Thyroid gland (tissue), 4 donors: ENCODE measurements at regions not wholly inside any gene's neighbourhood (a gene's known extent, or its start where the extent isn't known, plus 50 kb on each side); places are given as distances from the start of the nearest gene placed in this dataset.

Experiments
- DNase-seq, 2 donors: peaks; one replicate each; pipeline ENCODE4 v3.0.0-alpha.2; 2019
- H3K27ac ChIP-seq, 3 donors: fragments of 200-600 bp; sonication (generic); 1 replicate in 2 of 3; 2 replicates in 1 of 3; pipeline ENCODE4 v1.5.1; 2016 to 2019; ENCODE audit warnings: mild to moderate bottlenecking in 1 of 3, moderate library complexity in 1 of 3
- H3K27me3 ChIP-seq: fragments of 200-600 bp; sonication (generic); one replicate; pipeline ENCODE4 v1.5.1; 2019
- H3K36me3 ChIP-seq, 2 donors: fragments of 200-600 bp; sonication (generic); one replicate each; pipeline ENCODE4 v1.5.1; 2016 to 2019
- H3K4me1 ChIP-seq, 2 donors: fragments of 200-600 bp; sonication (generic); one replicate each; pipeline ENCODE4 v1.5.1; 2017 to 2019
- H3K4me3 ChIP-seq, 3 donors: fragments of 200-600 bp; sonication (generic); replicated peaks in 1 of 3; 1 replicate in 2 of 3; 2 replicates in 1 of 3; pipeline ENCODE4 v1.5.1; 2016; ENCODE audit warnings: mild to moderate bottlenecking in 1 of 3
- H3K9me3 ChIP-seq: fragments of 200-600 bp; sonication (generic); one replicate; pipeline ENCODE4 v1.5.1; 2017
- POLR2A ChIP-seq, 2 donors: fragments of 450-650 bp; IDR thresholded peaks; one replicate each; pipeline ENCODE4 v1.6.1; 2017; ENCODE audit warnings: antibody characterized with exemption in 2 of 2, mild to moderate bottlenecking in 2 of 2, moderate library complexity in 1 of 2
- WGBS, 2 donors: methylation state at CpG; one replicate each; pipeline ENCODE4 v1.1.5; 2017; 5-methylcytosine and 5-hydroxymethylcytosine counted together
- intact Hi-C: fragments of 100-400 bp; cut with DNase I; formaldehyde crosslinking; loops from one replicate; pipeline ENCODE4 v1.15.1; 2023
- TF ChIP-seq, protein P1 (sequence below), 6 experiments: fragments of 200-600 bp in 3 of 6; fragments of 450-650 bp in 3 of 6; sonication (generic) in 3 of 6; IDR thresholded peaks; one replicate each; pipeline ENCODE4 v1.5.1; 2016 to 2019; ENCODE audit warnings: antibody characterized with exemption in 6 of 6, mild to moderate bottlenecking in 2 of 6, inconsistent platforms in 1 of 6, moderate library complexity in 1 of 6

DNA sequence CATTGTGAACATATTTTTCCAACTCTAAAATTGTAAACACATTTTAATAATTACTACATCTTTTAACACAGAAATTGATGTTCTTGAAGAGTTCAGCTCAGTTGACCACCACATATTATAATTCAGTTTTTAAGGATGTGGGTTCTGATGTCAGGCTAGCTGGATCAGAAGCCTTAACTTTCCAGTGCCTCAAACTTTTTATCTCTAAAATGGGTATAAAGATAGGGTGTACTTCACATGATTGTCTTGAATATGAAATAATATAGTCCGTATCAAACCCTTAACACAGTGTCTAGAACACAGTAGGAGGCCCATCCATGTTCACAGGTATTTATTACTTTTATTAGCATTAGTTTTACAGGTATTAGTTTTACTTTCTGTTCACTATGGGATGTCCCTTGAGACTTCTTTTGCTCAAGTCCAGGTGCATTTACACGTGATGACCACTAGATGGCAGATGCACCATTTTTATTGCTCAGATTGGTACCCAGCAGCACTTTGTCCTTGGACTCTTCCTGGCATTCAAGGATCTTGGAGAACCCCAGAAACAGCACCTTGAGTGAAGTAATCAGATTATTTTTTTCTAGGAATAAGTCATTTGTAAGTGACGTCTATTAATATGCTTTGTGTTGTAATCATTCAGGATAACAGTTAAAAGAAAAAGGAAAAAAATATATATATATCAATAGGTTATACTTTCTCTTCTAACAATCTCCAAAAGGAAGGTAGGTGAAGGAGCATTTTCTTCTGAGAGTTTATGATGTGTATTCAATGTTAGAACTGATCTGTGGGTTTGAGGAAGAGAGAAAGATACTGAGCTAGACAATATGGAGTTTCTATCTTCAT, 580.2 kb downstream of the ETNK1 start:
- intact Hi-C loops, result no loop called here
- H3K4me1 ChIP-seq, result no peaks in the 10 kb centered on the region
- DNase-seq, result peak in 1 of 2 donors; percentile 2
- H3K27ac ChIP-seq, result no peak overlapping the region
- H3K9me3 ChIP-seq, result no peaks in the 10 kb centered on the region
- H3K36me3 ChIP-seq, result no peaks in the 10 kb centered on the region
- H3K27me3 ChIP-seq, result no peaks in the 10 kb centered on the region
- H3K4me3 ChIP-seq, result no peak overlapping the region
- TF ChIP-seq, protein P1, sequence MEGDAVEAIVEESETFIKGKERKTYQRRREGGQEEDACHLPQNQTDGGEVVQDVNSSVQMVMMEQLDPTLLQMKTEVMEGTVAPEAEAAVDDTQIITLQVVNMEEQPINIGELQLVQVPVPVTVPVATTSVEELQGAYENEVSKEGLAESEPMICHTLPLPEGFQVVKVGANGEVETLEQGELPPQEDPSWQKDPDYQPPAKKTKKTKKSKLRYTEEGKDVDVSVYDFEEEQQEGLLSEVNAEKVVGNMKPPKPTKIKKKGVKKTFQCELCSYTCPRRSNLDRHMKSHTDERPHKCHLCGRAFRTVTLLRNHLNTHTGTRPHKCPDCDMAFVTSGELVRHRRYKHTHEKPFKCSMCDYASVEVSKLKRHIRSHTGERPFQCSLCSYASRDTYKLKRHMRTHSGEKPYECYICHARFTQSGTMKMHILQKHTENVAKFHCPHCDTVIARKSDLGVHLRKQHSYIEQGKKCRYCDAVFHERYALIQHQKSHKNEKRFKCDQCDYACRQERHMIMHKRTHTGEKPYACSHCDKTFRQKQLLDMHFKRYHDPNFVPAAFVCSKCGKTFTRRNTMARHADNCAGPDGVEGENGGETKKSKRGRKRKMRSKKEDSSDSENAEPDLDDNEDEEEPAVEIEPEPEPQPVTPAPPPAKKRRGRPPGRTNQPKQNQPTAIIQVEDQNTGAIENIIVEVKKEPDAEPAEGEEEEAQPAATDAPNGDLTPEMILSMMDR (IDR thresholded peaks at IDR 0.05), result peak; percentile 67 to 90 (median 79)
- TF ChIP-seq POLR2A (IDR thresholded peaks at IDR 0.05), result no peak
- 11% methylated on average over 3 of the region's 3 CpGs for WGBS, 2 donors

DNA sequence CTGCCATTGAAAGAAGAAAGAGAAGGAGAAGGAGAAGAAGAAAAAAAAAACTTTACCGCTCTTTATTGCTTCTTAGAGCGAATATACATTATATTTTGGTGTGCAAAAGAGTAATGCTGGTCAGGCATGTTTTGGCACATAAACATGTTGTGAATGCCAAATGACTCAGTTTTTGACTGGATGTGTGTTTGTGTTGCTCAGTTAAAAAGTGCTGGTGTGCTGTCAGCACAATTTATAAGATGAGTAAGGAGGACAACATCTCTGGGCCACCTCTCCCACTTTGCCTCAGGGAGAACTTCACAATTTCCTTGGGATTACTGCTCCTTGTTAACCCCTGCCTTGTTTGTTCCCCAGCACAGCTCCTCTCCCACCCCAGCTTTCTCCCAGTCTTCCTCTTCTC, 584.8 kb downstream of the ETNK1 start:
- no peak for TF ChIP-seq POLR2A (IDR thresholded peaks at IDR 0.05)
- no peaks in the 10 kb centered on the region for H3K9me3 ChIP-seq
- H3K4me1 ChIP-seq, result no peaks in the 10 kb centered on the region
- no peak for DNase-seq
- H3K4me3 ChIP-seq, result no peak overlapping the region
- H3K27ac ChIP-seq, result no peak overlapping the region
- H3K27me3 ChIP-seq, result no peaks in the 10 kb centered on the region
- H3K36me3 ChIP-seq, result no peaks in the 10 kb centered on the region
- intact Hi-C loops, result no loop called here
- 68 to 96% methylated on average over 2 of the region's 2 CpGs for WGBS, 2 donors

DNA sequence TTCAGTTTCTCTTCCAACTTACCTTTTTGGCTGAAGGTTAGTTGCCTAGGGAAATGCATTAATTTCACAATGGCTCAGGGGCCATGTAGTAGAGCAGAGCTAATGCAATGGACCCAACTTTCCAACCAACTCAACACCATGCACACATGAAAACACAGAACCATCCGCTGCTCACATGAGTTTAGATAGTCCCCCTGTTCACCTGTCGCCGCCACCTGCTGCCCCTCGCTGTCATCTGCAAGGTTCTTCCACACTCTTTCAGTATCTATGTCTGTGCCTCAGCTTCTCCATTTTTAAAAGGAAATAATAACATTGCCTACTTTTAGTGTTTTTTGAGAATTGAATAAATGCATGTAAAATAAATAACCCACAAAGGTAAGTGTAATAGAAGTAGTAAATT, 585.6 kb downstream of the ETNK1 start:
- Histone ChIP-seq H3K36me3 (no peaks in the 10 kb centered on the region), H3K27ac (no peak overlapping the region), H3K4me3 (no peak overlapping the region), H3K27me3 (no peaks in the 10 kb centered on the region), H3K4me1 (no peaks in the 10 kb centered on the region), H3K9me3 (no peaks in the 10 kb centered on the region)
- TF ChIP-seq, protein P1 (IDR thresholded peaks at IDR 0.05), result no peak
- TF ChIP-seq POLR2A (IDR thresholded peaks at IDR 0.05), result no peak
- no peak for DNase-seq
- WGBS, 2 donors, result 95 to 96% methylated on average over 4 of the region's 4 CpGs
- intact Hi-C loops, result no loop called here

DNA sequence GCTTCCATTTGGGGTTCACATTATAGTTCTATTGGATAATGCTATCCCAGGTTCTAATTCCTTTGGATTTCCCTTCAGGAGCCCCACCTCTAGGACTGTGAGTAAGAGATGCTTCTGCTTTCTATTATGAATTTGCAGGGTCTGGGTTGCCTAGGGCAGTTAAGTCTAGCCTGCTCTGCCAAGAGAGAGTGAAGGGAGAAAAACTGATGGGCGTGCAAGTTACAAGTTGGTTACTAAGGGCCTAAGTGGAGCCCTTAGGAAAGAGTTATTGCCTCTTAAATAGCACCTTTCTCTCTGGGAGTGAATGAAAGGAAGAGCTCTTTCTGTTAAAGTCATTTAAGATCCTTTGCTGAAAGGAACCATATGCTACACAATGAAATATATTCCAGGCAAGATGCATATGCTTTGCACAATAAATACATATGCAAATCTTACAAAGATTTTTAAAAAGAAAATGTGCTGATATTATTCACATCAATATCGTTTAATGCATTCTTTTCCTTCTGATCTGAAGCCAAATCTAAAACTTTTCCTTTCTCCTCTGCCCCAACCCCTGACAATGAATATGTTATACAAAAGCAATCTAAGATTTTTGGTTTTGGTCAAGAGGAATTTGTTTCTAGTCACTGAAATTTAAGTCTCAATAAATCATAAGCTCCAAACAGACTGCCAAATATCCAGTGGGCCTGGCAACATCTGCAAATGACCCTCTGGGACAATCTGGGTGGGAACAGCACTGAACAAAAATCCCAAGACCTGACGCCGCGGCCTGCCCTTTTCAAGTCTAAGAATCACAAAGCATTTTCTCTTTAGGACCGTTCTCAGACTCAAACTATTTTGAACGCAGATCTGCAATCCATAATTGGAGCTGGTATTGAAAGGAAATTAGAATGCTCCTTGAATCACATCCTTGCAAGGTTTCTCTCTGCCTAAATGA, 586.7 kb downstream of the ETNK1 start:
- intact Hi-C loops, result no loop called here
- Histone ChIP-seq H3K4me3 (no peak overlapping the region), H3K9me3 (no peaks in the 10 kb centered on the region), H3K27me3 (no peaks in the 10 kb centered on the region), H3K27ac (no peak overlapping the region), H3K36me3 (no peaks in the 10 kb centered on the region), H3K4me1 (no peaks in the 10 kb centered on the region)
- TF ChIP-seq, protein P1 (IDR thresholded peaks at IDR 0.05), result no peak
- TF ChIP-seq POLR2A (IDR thresholded peaks at IDR 0.05), result no peak
- DNase-seq, result no peak
- WGBS, 2 donors, result 73 to 81% methylated on average over 7 of the region's 7 CpGs

DNA sequence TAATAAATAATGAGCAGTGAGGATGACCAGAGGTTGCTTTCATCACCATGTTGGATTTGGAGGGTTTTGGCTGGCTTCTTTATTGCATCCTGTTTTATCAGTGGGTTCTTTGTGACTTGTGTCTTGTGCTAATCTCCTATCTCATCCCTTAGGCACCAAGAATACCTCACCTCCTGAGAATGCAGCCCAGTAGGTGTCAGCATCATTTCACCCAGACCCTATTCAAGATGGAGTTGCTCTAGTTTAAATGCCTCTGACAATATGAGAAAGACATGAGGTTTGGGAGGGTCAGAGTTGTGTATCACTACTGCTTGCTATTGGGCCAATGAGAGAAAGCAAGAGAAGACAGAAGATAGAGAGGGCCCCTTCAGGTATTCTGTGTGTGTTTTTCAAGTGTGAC, 592.2 kb downstream of the ETNK1 start:
- H3K4me1 ChIP-seq, result peaks cover 0 to 9% of the 10 kb centered on the region in 2 donors
- no peaks in the 10 kb centered on the region for H3K36me3 ChIP-seq
- H3K27me3 ChIP-seq, result no peaks in the 10 kb centered on the region
- no peak for TF ChIP-seq POLR2A (IDR thresholded peaks at IDR 0.05)
- TF ChIP-seq, protein P1 (IDR thresholded peaks at IDR 0.05), result no peak
- H3K4me3 ChIP-seq, result no peak overlapping the region
- H3K9me3 ChIP-seq, result no peaks in the 10 kb centered on the region
- no peak overlapping the region for H3K27ac ChIP-seq
- no peak for DNase-seq
- intact Hi-C loops, result no loop called here
